ENCODE measurements at regions not wholly inside any gene's neighbourhood (a gene's known extent, or its start where the extent isn't known, plus 50 kb on each side); places are given as distances from the start of the nearest gene placed in this dataset.

DNA sequence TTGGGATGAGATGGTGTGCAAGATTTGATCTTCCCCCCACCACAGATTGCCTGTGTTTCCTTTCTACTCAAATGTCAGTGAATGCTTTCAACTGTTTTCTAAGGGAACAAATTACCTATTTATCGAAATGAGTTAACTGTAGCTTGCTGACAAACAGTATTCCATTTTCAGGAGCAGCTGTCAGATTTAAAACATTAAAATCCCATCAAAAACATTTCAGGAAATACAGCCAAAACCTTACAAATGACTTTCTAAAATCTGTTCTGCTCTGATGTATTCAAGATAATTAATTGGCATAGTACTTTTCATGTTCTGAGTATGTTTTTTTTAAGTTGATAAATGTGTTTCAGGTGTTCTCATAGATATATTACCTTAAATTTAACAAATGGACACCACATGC lies 158.0 kb upstream of the DMRTA1 start:
- DNase-seq: no peak

DNA sequence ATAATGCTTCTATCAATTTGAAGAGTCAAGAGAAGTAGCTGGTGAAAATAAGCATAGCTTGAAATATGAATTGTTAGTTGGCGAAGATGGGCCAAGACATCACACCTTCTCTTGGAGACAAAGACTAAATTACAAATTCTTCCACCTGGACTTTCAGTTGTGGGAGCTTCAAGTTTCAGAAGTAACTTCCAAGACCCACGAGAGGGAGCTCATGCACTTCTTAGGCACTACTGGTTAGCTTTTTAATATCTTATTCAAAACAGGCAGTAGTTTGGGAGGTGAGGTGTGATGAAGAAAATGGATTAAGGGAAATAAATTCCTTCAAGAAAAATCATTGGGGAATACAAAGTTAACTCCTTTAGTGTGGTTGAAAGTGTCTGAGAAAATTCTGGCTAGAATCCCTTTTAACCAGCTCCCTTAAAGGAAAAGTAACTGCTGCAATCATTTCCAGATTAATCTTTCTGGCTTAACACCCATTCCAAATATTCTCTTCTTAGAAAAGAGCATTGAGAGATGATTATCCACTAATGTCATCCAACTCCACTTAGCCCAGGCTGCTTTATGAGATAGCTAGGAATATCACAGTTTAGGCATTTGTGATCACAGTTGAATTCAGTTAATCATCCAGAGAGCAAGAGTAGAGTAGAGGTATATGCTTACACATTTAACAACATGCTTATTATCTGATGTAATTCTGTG lies 139.5 kb upstream of the DMRTA1 start:
- DNase-seq: peak; percentile 17

GRCh38 chr9:22308177-22308576 lies 138.4 kb upstream of the DMRTA1 start:
- no peak for DNase-seq

DNA sequence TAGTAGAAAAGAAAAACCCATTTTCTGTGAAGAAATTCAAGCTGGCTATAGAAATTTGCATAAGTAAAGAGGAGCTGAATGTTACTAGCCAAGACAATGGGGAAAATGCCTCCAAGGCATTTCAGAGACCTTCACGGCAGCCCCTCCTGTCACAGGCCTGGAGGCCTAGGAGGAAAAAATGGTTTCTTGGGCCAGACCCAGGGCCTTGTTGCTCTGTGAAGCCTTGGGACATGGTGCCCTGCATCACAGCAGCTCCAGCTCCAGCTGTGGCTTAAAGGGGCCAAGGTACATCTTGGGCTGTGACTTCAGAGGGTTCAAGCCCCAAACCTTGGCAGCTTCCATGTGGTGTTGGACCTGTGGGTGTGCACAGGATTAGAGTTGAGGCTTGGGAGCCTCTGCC lies 130.0 kb upstream of the DMRTA1 start:
- DNase-seq: no peak

DNA sequence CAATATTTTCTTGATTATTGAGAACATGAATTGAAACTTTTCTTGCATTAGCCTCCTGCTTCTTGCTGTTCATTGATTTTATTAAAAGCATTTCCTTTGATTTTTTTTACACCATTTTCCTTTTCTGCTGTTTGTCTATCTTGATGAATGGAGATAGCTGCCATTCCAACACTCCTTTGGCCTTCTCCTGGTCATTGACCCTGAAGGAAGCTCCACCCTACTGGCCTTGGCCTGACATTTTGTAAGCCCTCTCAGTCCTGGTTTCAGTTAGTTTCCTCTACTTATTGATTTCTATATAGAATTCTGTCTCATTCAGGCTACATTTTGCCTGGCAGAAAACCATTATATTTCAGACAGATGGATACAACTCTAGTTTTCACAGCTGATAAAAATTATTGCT lies 115.1 kb upstream of the DMRTA1 start:
- no peak for DNase-seq

DNA sequence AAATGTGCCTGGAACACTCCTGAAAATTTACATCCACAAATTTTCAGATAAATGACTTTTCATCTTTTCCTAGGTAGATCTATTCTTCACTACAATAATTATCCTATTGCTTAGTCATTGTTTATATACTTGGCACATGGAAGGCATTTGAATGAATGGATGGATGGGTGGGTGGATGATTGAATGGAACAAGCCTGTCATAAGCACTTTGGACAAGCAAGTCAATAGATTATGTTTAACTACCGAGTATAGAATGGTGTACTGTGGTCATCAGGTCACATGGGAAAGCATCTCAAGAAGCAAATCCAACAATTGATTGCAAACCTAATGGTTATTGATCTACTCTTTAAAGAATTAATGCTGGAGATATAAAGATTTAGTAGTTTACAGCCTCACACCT lies 114.4 kb upstream of the DMRTA1 start:
- DNase-seq: no peak

GRCh38 chr9:22337261-22337660 lies 109.4 kb upstream of the DMRTA1 start:
- DNase-seq: no peak

DNA sequence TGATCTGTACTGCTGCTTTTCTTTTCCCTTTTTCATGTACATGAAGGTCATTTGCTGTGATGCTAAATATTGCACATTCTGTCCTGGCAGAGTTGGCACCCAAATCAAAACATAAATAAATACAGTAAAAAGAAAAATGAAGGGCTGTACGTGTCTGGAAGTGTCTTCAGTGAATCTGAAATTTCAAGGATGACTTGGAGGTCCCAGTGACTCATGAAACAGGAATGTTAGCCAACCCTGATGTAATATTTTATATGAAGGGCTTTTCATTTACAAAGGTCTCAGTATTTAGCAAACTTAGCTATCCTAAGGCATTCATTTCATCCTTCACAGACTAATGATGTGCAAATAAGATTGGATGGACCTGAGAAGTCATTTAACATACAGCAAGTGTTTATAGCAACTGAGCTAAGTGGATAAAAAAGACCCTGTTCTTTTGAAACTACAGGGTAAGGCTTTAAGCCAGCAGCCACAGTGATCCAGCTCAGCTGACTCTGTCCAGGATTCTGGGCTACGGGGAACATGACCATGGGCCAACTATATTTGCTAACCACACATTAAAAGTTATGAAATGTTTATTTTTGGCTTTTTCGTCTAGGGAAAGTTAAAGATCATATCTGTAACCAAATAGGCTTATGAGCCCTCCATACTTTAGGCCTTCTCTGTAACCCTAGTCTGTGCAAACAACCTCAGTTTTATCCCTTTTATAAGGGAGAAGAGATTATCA lies 104.0 kb upstream of the DMRTA1 start:
- no peak for DNase-seq

GRCh38 chr9:22343218-22343611 lies 103.4 kb upstream of the DMRTA1 start:
- no peak for DNase-seq

- no peak for DNase-seq
These were observed 91.8 kb upstream of the DMRTA1 start for GRCh38 chr9:22354699-22355384.

GRCh38 chr9:22356985-22357384 lies 89.6 kb upstream of the DMRTA1 start:
- peak; percentile 16 for DNase-seq

DNA sequence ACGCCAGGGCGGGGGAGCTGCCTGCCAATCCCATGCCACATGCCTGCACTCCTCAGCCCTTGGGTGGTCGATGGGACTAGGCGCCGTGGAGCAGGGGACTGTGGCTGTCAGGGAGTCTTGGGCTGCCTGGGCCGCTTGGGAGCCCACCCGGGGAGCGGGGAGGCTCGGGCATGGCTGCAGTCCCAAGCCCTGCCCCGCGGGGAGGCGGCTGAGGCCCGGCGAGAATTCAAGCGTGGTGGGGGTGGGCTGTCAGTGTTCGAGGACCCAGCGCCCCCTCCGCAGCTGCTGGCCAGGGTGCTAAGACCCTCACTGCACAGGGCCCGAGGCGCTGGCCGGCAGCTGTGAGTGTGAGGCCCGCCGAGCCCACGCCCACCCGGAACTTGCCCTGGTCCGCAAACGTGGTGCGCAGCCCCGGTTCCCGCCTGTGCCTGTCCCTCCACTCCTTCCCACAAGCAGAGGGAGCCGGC lies 83.2 kb upstream of the DMRTA1 start:
- no peak for DNase-seq

DNA sequence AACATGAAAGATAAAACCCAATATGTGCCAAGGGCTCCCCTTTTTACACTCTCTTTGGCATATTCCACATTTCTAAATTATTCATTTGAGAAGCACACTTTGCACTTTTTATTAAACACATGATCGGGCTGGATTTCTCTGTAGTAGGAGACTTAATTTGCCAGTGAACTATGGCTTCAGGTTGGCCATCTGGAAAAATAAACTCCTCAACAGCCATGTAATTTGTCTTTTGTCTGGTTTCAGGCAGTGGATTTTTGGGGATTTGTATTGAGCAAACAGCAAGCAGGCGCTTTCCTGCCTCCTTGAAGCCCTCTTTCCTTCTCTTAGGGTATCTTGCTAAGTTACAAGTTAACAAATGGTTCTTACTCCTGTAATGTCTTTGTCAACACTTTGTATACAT lies 73.0 kb upstream of the DMRTA1 start:
- DNase-seq: peak; percentile 55

DNA sequence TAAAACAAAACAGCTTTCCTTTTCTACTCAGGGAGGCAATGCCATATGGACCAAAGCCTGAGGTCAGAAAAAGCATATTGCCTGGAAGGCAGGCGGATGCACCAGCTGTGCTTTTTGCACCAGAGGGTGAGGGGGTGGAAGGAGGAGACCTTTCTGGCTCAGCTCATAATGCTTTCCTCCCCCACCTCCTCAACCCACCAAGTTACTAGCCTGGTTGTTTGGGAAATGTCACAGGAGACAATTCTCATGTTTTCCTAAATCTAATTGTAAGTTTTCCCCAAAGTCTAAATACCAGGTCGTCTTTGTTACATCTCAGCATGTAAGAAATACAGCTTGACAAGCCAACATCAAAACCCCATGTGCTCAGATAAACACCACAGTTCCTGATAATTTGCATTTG lies 72.6 kb upstream of the DMRTA1 start:
- peak; percentile 43 for DNase-seq

GRCh38 chr9:22379272-22379671 lies 67.4 kb upstream of the DMRTA1 start:
- DNase-seq: peak; percentile 88

GRCh38 chr9:22381170-22381569 lies 65.5 kb upstream of the DMRTA1 start:
- no peak for DNase-seq

DNA sequence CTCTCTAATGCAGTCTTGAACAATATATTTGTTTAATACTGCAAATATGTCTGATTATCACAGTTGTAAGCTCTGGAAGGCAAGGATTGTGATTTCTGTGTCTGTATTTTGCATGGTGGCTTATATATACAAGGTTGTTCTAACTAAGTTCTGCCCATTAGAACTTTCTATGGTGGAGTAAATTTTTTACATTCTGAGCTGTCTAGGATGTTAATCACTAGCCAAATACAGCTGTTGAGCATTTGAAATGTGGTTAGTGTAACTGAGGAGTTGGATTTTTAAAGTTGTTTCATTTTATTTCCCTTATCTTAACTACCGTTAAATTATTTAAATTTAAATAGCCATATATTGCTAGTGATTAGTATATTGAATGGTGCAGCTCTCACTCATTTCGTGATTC lies 64.3 kb upstream of the DMRTA1 start:
- DNase-seq: no peak

DNA sequence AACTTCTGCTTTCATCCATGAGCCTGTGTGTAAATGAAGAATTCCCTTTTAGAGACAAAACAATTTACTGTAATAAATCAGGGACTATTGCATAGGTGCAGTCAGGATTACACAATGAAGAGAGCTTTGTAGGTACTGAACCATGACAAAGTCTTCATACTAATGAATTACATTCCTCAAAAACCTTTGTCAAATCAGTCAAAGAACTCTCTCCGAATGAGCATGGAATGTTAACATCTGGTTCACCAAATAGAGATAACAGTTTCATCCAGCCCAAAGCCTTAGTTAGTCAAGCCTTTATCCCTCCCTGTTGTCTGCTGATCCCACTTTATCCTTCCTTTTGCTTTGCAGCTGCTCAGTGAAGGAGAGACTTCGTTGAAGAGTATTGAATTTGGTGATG lies 62.9 kb upstream of the DMRTA1 start:
- DNase-seq: no peak

DNA sequence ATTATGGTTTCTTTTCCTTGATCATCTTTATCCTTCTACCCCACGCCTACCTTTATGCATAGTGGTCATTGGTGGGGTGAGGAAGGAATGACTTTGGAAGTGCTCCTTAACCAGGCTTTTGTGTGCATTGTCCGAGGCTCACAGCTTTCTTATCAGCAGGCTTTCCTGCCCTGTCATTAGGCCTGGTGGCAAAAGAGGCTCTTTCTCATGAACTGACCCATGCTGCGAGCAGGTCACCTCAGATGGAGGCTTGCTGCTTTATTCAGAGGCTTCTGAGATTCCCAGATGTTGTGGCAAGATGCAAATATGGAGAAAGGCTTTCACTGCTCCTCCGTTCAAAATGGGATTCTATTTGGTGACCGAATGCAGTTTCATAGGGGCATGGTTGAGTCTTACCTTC lies 57.4 kb upstream of the DMRTA1 start:
- no peak for DNase-seq

DNA sequence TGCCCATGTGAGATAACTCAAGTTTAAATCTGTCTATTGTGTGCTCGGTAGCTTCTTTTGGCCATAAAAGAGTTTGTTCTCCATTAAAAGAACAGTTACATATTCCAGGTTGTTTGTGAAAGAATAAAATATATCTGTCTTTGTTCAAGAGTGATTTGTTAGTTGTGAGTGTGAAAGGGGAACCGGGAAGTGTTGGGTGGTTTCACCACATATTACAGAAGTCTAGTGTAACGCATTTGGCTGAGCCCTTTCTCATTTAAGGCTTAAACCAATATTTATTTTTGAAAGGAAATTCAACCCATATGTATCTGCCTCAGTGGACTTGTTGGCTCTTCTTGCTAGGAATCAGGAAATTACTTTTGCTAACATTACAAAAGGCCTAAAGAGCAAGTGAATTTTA lies 54.1 kb upstream of the DMRTA1 start:
- DNase-seq: no peak

- DNase-seq: no peak
These were observed 50.9 kb upstream of the DMRTA1 start for GRCh38 chr9:22395687-22396141.

Data from NCI-H2081 treated with DMSO at 0.1 percent for 48 hours (cell line).